NCI-H1436 (cell line): ENCODE measurements at regions not wholly inside any gene's neighbourhood (a gene's known extent, or its start where the extent isn't known, plus 50 kb on each side); places are given as distances from the start of the nearest gene placed in this dataset.

Source experiments
- DNase-seq: peaks from one replicate; lab custom pipeline; 2025; lab: John Stamatoyannopoulos, UW

DNA sequence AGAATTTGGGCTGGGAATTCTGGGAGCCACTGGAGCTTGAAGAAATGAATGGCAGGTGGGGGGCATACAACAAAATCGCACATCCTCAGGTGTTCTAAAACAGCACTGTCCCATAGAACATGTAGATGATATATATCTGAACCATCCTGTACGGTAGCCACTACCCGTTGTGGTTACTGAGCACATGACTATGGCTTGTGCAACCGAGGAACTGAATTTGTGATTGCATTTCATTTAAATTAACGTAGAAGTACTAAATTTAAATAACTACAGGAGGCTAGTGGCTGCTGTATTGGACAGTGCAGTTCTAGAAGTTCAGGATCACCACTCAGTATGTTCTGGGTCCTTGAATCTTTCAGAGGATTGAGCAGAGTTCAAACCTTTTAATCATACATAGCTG lies 172.4 kb downstream of the PHETA1 start:
- DNase-seq, result no peak

DNA sequence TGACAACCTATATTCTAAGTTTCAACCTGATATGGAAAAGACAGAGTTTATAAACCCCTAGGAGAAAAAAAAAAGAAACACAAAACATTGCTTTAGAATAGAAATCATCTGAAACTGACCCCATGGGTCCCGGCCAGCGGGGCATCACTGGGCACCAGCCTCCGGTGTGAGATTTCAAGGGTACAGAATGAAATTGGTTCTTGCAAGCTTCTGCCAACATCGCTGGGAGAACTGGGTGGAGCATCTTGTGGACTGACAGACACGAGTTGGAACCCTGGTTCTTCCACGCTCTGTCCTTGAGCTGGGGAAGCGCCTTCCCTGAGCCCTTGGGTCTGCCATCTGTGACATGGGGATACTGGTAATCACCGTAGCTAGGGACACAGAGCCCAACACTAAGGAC lies 173.6 kb downstream of the PHETA1 start:
- DNase-seq, result no peak

DNA sequence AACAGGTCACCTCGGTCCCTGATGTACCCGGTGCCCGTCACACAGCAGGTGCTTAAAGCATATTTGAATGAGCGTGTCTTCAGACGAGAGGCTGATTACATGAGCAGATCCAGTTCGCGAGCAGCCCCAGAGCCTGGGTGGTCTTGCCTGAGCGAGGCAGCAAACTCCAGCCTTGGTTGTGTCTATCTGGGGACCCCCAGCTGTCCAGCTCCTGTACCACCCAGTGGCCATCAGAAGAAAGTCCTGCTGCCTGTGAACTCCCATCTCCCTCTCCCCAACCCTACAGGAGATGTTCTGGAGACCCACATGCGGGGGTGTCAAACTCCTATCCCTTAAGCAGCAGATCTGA lies 174.2 kb downstream of the PHETA1 start:
- no peak for DNase-seq

DNA sequence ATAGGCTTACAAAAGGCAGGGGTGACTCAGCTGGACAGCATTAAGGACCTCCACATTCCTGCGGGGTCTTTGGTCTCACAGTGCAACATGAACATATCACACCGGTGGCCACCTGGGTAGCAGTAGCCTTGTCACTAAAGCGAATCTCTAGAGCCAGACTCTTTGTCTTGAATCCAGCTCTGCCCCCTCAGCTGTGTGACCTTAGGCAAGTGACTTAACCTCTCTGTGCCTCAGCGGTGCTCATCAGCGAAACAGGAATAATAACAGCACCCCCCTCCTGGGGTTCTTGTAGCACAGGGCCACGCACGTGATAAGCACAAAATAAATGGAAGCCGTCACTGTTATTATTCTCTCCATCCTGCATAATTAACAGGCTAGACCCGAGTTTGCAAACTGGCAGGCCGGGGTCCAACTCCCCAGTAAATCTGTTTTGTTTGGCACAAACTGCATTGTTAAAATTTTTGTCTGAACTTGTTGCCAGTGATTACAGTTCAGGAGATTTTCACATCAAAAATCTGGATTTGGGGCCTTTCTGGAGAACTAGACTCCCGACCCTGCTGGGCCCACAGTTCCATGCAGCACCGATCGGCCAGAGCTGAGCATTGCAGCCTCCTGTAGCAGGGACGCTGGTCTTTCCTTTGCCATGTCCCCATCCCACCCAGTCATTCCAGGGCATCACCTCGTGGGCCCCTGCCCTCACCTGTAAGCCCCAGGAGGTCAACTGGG lies 174.8 kb downstream of the PHETA1 start:
- no peak for DNase-seq

DNA sequence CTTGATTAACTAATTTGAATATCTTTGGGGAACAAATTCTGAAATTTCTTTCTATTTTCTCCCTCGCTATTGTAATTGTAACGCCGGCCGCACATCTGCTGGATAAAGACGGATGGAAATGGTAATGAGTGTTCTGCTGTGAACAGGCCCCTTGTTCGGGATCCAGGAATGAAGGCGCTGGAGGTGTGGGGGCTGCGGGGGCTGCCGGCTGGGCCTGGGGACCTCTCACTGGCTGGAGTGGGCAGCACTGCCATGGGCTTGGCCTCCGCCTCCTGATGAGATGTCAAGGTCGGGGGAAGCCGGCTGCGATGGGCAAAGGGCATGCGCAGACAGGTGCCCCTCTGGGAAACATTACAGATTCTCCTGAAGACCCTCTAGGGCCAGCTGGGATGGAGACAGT lies 175.4 kb downstream of the PHETA1 start:
- no peak for DNase-seq

DNA sequence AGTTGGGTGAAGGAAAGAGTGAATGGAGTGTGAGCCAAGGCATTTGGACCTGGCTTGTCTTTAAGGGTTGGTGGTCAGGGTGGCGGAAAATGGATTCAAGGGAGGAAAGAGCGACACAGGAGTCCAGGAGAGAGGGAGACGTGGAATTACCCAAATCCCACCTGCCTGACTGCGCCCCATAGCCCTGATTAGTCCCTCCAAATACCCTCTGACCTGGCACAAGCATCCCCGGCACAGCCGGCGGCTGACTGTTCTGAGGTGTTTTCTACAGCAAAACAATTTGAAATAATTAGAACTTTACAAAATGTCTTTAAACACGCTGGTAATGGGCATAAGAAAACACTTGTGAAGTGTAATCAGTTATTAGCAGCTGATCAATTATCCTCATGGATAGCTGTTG lies 175.8 kb downstream of the PHETA1 start:
- no peak for DNase-seq

DNA sequence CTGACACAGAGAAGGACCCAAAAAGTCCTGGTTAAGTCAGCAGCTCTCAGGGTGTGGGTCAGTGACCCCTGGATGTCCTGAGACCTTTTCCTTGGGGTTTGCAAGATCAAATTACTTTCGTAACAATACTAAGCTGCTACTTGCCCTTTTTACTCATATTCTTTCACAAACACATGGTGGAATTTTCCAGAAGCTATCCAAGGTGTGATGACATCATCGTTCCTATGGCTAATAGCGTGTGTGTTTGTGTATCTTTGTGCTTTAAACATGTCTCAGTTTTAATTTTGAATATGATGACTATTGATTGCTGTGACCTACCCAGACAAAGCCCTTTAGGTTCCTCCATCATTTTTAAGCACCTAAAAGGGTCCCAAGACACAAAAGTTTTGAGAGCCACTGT lies 176.2 kb downstream of the PHETA1 start:
- no peak for DNase-seq

DNA sequence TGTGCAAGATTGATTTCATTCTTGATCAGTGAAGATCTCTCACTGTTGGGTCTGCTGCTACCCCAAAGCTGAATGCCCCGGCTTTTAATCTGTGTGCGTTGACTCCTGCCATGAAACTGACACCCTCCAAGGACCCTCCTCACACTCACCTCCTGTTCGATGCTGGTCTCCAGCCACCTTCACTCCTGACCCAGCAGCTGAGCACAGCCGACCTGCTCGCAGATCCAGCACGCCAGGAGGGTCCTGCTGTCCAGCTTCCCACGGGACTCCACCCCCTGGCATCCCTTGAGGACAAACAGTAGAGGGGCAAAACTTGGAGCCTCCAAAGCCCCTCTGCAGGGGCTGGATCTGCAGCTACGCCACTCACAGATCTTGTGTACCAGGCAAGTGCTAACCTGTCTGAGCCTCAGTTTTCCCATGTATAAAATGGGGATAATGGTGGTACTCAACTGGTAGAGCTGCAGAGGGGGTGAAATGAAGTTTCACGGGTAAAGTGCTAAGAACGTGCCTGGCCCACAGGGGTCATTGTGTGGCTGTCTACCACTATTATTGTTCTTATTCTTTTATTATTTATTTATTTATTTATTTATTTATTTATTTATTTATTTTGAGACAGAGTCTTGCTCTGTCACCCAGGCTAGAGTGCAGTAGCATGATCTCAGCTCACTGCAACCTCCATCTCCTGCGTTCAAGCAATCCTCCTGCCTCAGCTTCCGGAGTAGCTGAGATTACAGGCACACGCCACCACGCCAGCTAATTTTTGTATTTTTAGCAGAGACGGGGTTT lies 178.0 kb downstream of the PHETA1 start:
- no peak for DNase-seq

DNA sequence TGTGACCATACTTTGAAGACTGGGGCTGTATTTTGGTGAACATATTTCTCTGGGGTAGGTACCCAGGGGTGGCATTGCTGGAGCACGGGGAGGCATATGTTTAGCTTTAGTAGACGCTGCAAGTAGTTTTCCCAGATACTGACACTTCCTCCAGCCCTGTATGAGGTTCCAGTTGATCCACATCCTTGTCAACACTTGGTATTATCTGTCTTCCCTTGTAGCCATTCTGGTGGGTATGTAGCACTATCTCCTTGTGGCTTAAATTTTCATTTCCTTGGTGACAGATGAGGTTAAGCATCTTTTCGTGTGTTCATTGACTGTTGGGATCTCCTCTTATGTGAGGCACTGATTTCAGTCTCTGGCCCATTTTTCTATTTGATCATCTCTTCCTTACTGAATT lies 179.1 kb downstream of the PHETA1 start:
- no peak for DNase-seq

DNA sequence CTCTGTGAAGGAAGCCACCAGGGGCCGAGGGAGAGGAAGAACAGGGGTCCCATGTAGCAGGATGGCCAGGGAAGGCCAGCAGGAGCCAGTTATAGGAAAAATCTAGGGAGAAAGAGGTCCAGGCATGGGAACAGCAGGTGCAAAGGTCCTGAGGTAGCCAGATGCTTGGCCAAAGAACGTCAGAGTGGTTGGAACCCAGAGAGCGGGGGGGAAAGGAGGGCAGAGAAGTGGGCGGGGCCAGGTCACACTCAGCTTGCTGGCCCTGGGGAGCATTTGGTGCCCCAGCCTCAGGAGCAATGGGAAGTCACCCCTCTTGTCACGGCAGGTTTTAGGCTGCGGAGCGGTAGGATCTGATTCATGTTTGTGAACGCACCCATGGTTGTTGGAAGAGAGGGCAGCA lies 180.5 kb downstream of the PHETA1 start:
- no peak for DNase-seq

DNA sequence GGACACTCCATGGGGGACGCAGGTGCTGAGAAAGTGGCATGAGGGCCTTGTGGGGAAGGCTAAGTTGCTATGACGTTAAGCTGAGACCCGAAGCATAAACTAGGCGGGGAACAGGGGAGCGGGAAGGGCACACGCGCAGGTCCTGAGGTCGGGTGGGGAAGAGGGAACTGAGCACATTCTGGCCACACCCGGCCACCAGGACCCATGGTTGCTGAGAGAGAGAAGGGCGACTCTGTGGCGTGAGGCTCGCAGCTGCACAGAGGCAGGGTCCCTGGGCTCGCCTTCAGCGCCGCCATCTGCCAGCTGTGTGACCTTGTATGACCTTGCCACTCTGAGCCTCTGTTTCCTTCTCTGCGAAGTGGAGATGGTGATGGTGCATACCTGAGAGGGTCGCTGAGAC lies 182.5 kb downstream of the PHETA1 start:
- DNase-seq, result no peak

DNA sequence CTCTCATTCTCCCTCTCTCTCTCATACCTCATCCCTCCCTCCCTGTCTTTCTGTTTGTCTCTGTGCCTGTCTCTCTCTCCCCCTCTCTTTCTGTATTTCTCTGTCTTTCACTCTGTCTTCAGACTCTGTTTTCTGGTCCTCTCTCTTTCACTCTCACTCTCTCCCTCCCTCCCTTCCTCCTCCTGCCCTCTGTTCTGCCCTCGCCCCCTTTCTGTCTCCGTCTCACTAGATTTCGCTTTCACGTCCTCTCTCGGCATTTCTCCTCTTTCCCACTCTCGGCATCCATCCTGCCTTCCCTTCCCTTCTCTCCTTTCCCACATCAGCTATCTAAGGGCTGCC lies 183.0 kb downstream of the PHETA1 start:
- DNase-seq, result no peak

DNA sequence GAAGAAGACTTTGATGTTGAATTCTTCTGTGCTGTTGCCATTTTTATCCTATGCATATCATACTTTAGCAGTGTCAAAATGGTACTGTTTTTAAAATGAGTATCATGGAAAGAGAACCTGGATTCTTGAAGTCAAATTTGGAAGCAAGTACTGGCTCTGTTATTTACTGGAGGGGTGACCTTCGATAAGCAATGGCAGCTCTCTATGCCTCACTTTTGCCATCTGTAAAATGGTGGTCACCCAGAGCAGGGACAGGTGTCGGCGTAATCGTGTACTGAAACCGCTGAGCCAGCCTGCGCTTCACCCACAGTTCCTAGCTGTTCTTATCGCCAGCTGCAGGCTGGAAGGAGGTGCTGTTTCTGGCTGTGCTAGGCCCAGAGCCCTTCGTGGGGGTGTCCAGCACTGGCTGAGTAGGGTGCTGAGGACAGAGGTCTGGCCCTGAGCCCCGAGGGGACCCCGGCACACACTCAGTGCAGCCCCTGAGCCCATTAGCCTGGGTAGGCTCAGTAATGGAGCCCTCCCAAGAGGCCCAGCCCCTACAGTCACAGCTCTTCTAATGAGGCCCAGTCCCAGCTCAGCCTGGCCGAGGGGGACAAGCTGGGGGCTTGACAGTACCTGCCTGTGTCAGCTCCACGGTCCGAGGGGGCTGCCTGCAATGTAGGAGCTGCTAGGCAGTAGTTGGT lies 183.5 kb downstream of the PHETA1 start:
- DNase-seq, result no peak

DNA sequence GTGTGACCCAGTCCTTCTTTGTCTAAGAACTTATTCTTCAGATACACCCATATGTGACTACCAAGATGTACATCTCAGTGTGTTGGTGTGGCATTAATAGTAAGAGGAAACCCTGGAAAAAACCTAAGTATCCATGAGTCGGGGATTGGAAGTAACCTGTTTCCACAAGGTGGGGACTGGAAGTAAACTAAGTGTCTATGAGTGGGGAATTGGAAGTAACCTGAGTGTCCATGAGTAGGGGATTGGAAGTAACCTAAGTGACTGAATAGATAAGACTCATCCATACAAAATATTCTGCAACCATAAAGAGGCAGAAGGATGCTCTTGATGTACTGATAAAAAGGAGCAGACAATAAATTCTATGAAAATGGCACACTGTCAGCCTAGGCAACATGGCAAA lies 184.7 kb downstream of the PHETA1 start:
- no peak for DNase-seq

DNA sequence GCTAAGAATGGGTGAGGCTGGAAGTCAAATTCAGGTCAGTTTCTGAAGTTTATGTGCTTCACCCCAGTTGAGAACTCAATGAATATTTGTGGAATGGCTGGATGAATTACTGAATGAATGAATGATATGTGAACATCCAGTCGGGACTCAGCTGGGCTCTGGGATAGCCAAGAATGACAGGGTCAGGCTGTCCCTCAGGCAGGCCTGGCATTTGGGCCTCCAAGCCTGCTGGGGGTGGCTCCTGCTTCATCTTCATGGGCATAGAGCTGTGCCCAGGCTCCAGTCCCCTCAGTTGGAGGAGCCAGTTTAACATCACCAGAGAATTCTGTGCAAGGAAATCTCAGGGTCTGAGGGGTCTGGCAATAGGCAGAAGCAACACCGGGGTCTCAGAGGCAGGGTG lies 185.8 kb downstream of the PHETA1 start:
- no peak for DNase-seq

DNA sequence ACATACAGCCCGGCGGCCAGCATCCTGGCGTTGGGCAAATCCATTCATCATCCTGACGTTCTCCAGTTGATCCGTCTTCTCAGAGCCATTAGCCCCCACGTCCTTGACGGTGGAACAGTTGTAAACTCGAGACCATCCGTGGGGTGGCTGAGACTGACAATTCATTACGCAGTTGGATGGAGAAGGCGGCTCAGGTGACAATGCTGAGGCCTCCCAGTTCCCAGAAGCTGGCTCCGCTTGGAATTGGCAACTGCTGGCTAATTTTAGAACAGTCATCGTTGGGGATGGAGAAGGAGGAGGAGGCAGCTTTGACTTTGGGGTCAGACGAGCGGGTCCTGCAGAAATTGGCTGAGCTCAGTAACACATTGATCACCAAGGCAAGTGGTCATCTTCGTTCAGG lies 186.5 kb downstream of the PHETA1 start:
- DNase-seq, result no peak

DNA sequence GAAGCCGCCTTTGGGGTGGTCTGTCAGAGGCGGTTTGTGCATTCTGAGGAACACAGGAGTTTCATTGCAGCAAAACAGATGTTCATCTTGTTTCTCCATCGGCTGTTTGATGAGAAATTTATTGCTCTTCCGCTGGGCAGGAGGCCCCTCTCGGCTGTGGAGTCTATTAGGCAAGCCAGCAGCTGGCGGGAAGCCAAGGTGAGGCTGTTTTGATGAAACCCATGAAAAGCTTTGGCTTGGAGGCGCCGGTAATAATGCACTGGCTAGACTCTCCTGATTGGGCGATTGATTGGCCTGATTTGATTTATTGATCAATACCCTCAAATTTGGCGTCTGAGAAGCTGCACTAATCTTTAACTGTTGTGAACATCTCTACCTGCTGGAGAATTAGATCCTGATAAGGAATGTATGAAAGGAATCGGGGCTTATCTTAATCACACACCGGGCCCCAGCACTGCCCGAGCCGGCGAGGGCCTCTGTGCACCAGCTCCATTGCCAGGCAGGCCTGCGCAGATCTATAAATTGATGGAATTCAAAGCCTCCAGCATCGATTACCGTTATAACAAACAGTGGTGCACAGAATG lies 187.7 kb downstream of the PHETA1 start:
- DNase-seq, result peak; percentile 8

DNA sequence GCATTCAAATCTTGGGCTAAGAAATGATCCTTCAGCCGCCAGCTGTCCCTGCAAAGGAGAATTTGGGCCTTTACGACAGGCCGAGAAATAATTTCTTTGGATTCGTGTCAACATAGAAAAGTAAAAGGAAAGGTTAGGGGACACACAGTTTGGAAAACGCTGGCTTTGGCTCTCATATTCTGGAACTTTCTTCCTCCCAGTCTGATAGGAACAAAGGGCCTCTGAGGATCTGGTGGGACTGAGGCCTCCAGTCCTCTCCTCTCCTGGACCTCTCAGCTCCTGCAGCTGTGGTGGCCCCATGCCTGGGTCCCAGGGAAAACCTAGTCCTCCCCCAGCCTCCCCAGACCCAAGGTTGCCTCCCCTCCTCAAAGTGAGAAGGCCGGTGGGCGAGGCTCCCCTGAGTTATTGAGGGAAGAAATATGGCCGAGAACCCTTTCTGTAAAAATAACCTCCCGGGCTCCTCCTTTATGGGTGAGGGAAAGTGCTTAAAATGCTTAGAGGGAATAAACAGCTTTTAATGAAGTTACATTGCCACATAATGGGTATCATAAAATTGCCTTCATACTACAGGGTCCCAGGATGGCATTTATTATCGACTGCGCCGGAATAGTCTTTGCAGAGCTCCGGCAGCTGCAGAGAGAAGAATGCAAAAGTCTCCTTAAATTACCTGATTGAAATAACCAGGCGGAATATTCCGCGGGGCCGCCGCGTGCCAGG lies 188.3 kb downstream of the PHETA1 start:
- no peak for DNase-seq

DNA sequence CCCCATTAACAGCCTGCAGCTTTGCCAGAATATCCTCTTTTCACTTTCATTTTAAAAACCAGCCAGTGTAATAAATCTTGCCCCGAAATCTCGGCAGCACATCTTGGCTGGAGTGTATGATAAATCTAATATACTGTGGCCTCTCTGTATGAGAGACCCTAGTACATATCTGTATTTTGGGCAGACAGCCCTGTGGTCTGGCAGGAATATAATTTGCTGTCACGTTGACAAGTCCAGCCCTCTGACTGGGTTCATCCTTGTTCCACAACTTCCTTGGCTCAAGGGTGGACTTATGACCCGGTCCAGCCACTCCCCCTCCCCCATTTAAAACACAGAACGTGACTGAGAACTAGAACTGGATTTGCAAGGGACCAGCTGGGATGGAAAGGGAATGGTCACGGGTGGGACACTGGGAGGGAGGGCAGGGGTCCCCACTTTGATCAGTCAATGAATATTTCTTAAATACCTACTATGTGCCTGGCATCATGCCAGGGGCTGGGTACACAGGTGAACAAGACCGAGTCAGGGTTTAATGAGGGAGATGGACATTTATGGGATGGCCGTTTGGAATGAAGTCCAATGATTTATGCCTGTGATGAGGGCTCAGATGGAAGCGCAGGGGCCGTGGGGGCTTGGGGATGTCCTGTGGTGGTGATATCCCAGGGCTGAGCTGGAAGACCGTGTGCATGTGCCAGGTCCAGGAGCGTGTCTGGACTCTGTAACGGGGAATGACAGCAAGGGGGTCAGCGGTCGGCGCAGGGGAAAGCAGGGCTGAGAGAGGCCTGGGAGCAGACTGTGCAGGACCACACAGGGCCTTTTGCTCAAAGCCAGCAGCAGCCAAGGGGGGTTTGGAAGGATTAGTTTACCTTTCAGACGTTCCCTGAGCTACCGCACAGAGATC lies 190.5 kb downstream of the PHETA1 start:
- DNase-seq, result no peak

DNA sequence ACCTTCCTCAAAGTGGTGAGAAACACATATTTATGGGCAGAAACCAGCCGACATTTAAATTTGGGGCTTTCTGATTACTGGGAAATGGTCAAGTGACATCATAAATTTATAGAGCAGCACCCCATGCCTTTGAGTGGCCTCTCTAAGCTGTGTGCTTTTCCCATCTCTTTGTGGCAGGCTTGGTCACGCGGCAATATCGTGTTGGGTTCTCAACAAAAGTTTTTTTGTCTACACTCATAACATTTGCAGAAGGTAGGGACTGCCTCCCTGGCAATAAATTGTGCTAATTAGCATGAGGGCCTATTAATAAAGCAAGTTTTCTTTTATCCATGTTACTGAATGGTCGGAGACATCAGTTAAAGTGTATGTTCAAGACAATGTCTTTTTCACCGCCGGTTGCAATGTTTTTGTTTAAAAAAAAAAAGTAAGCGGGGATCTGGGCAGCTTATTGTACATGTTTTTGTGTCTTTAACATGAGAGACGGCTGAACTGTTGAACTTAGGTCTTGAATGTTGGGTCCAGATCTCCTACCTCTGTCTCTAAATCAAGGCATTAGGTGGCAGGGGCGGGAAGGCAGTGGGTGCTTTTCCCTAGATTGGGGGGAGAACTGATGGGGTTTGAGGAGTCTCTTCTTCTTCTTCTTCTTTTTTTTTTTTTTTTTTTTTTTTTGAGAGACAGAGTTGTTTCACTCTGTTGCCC lies 193.3 kb downstream of the PHETA1 start:
- DNase-seq, result no peak

DNA sequence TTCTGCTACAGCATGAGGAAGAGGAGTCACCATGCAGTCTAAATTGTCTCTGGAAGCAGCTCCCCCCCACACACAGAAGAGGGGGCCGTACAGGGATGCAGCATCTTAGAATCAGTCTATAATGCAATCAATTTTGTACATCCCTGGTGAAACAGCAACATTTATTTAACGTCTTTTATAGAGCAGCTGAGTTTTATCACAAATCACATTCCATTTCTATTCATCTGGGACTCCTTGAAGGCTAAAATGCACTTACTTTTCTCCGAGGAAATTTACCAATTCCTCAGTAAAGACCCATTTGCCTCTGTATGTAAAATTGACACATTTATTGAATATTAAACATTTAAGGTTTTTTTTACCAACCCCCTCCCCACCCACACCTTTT lies 193.9 kb downstream of the PHETA1 start:
- DNase-seq, result no peak
